Lung (tissue), 11 donors: ENCODE measurements at regions not wholly inside any gene's neighbourhood (a gene's known extent, or its start where the extent isn't known, plus 50 kb on each side); places are given as distances from the start of the nearest gene placed in this dataset.
"Not testable (repeated sequence)": the region's sequence is repeated elsewhere in the genome, so short reads cannot be mapped to it uniquely, and the experiment has no call there.

Source experiments
- ATAC-seq: fragments of 200-7000 bp; cut with Tn5 transposase; one replicate; pipeline ENCODE4 v1.9.1; 2020; ENCODE audit warnings: moderate number of reproducible peaks; ENCODE audit not compliant: insufficient read depth, low FRiP score
- DNase-seq, 3 donors: peaks; one replicate each; pipeline ENCODE4 v3.0.0-alpha.2; 2013 to 2017
- H3K27ac ChIP-seq, 2 donors: one replicate each; pipeline ENCODE4 v1.5.1; 2013; ENCODE audit warnings: mild to moderate bottlenecking in 2 of 2, moderate library complexity in 2 of 2, control low read depth in 1 of 2, inconsistent platforms in 1 of 2, low read depth in 1 of 2, low read length in 1 of 2
- H3K27me3 ChIP-seq, 3 donors: one replicate each; pipeline ENCODE4 v1.5.1; 2013; ENCODE audit warnings: low read length in 2 of 3; ENCODE audit not compliant: control insufficient read depth in 3 of 3, insufficient read depth in 3 of 3
- H3K36me3 ChIP-seq, 4 donors: one replicate each; pipeline ENCODE4 v1.5.1; 2013; ENCODE audit warnings: low read length in 4 of 4, mild to moderate bottlenecking in 1 of 4, moderate library complexity in 1 of 4; ENCODE audit not compliant: control insufficient read depth in 4 of 4, insufficient read depth in 4 of 4
- H3K4me1 ChIP-seq, 5 donors: one replicate each; pipeline ENCODE4 v1.5.1; 2013; ENCODE audit warnings: low read length in 5 of 5, mild to moderate bottlenecking in 2 of 5, moderate library complexity in 1 of 5; ENCODE audit not compliant: control insufficient read depth in 5 of 5, insufficient read depth in 5 of 5
- H3K4me3 ChIP-seq: one replicate; pipeline ENCODE4 v1.5.1; 2013; ENCODE audit warnings: mild to moderate bottlenecking, control low read depth, moderate library complexity
- H3K9ac ChIP-seq, 2 donors: one replicate each; pipeline ENCODE4 v1.5.1; 2013; ENCODE audit warnings: low read length in 2 of 2, control low read depth in 1 of 2; ENCODE audit not compliant: insufficient read depth in 1 of 2
- H3K9me3 ChIP-seq, 4 donors: one replicate each; pipeline ENCODE4 v1.5.1; 2013; ENCODE audit warnings: low read length in 3 of 4, mild to moderate bottlenecking in 1 of 4, moderate library complexity in 1 of 4; ENCODE audit not compliant: control insufficient read depth in 4 of 4, insufficient read depth in 3 of 4
- CTCF ChIP-seq: IDR thresholded peaks from 2 replicates; pipeline ENCODE4 v1.5.1; 2012; ENCODE audit warnings: mild to moderate bottlenecking; ENCODE audit errors: control extremely low read depth, extremely low read depth
- WGBS, 2 donors: extraction: QIAGEN DNeasy Blood & Tissue Kit; methylation state at CpG; one replicate each; pipeline ENCODE4 v1.1.7; 2013; 5-methylcytosine and 5-hydroxymethylcytosine counted together
- donor health status: control.
- donor health status: control.
- donor health status: Bipolar disorder and iron deficiency.
- donor health status: healthy.
- donor health status: DM: yes; HTN: yes; CAD: no.

GRCh38 chr9:38486056-38486615 is 61.9 kb upstream of the IGFBPL1 start:
- Histone ChIP-seq H3K27ac (no peak overlapping the region), H3K4me1 (peaks cover 0 to 19% (median 8%) of the 10 kb centered on the region in 5 donors), H3K4me3 (no peak overlapping the region), H3K9me3 (peaks cover 0 to 2% (median 0%) of the 10 kb centered on the region in 4 donors), H3K36me3 (no peaks in the 10 kb centered on the region), H3K9ac (no peak overlapping the region), H3K27me3 (no peaks in the 10 kb centered on the region)
- DNase-seq = peak in 1 of 3 donors; percentile 13
- no peak for TF ChIP-seq CTCF
- WGBS, 2 donors = 56 to 72% methylated on average over 6 of the region's 6 CpGs
- ATAC-seq = no peak

GRCh38 chr9:38484076-38484665 is 59.9 kb upstream of the IGFBPL1 start:
- Histone ChIP-seq H3K9ac (peak overlapping the region in 1 of 2 donors; percentile 32), H3K4me1 (peaks cover 0 to 19% (median 8%) of the 10 kb centered on the region in 5 donors)
- not testable (repeated sequence) for H3K27me3 ChIP-seq, H3K9me3 ChIP-seq, H3K4me3 ChIP-seq, H3K36me3 ChIP-seq, ATAC-seq, H3K27ac ChIP-seq
- peak in 2 of 3 donors; percentile 34 to 53 for DNase-seq
- 71 to 72% methylated on average over 2 of the region's 2 CpGs for WGBS, 2 donors

GRCh38 chr9:38482918-38483592 is 58.8 kb upstream of the IGFBPL1 start:
- ATAC-seq = no peak
- 41 to 68% methylated on average over 10 of the region's 10 CpGs for WGBS, 2 donors
- TF ChIP-seq CTCF = no peak
- DNase-seq = peak in 2 of 3 donors; percentile 21 to 47
- H3K36me3 ChIP-seq = no peaks in the 10 kb centered on the region
- H3K27ac ChIP-seq = no peak overlapping the region
- H3K27me3 ChIP-seq = no peaks in the 10 kb centered on the region
- peaks cover 0 to 2% (median 0%) of the 10 kb centered on the region in 4 donors for H3K9me3 ChIP-seq
- H3K9ac ChIP-seq = no peak overlapping the region
- H3K4me1 ChIP-seq = peaks cover 0 to 19% (median 8%) of the 10 kb centered on the region in 5 donors
- H3K4me3 ChIP-seq = no peak overlapping the region

GRCh38 chr9:38478211-38478610 is 54.0 kb upstream of the IGFBPL1 start:
- no peak overlapping the region for H3K27ac ChIP-seq
- H3K9ac ChIP-seq = no peak overlapping the region
- H3K9me3 ChIP-seq = peaks cover 0 to 2% (median 0%) of the 10 kb centered on the region in 4 donors
- H3K4me1 ChIP-seq = peaks cover 0 to 8% (median 4%) of the 10 kb centered on the region in 5 donors
- DNase-seq (no peak), ATAC-seq (no peak)
- no peaks in the 10 kb centered on the region for H3K27me3 ChIP-seq
- no peak overlapping the region for H3K4me3 ChIP-seq
- no peaks in the 10 kb centered on the region for H3K36me3 ChIP-seq
- WGBS, 2 donors = 94 to 95% methylated on average over 21 to 22 of the region's 22 CpGs
- no peak for TF ChIP-seq CTCF

GRCh38 chr9:38474476-38474875 is 50.2 kb upstream of the IGFBPL1 start:
- H3K4me1 ChIP-seq, H3K9me3 ChIP-seq, H3K27ac ChIP-seq, H3K4me3 ChIP-seq, H3K27me3 ChIP-seq, H3K9ac ChIP-seq, H3K36me3 ChIP-seq: not testable (repeated sequence)
- 75 to 87% methylated on average over 4 of the region's 4 CpGs for WGBS, 2 donors
- DNase-seq = peak in 1 of 3 donors; percentile 12
- ATAC-seq = peak; percentile 34
